T-cell (primary cell): ENCODE measurements at regions not wholly inside any gene's neighbourhood (a gene's known extent, or its start where the extent isn't known, plus 50 kb on each side); places are given as distances from the start of the nearest gene placed in this dataset.

Experiments
- ATAC-seq, 4 experiments: fragments of 200-7000 bp in 3 of 4; fragments of 150-1000 bp in 1 of 4; cut with Tn5 transposase; replicated peaks in 1 of 4; 1 replicate in 3 of 4; 2 replicates in 1 of 4; pipeline ENCODE4 v1.10.0; 2021; ENCODE audit warnings: moderate library complexity in 3 of 4, mild to moderate bottlenecking in 2 of 4, moderate number of reproducible peaks in 1 of 4
- CTCF ChIA-PET, 2 donors: fragments of 300-600 bp; sonication (Branson Sonifier 250); formaldehyde crosslinking; loops; one replicate each; lab custom pipeline; 2022; ENCODE audit warnings: antibody characterized with exemption in 2 of 2; lab: Charles Lee
- POLR2A ChIA-PET, 2 donors: fragments of 300-600 bp; sonication (Branson Sonifier 250); formaldehyde crosslinking; loops; one replicate each; lab custom pipeline; 2022; ENCODE audit warnings: antibody characterized with exemption in 2 of 2; lab: Charles Lee
- DNase-seq, 35 experiments: peaks; one replicate each; pipeline versions ENCODE4 v3.0.0 to v3.0.0-alpha.2; 2013 to 2023
- H3K27ac ChIP-seq: one replicate; pipeline ENCODE4 v1.5.1; 2013; ENCODE audit warnings: low read length
- H3K27me3 ChIP-seq, 2 experiments: replicated peaks in 1 of 2; 1 replicate in 1 of 2; 2 replicates in 1 of 2; pipeline versions ENCODE4 v1.6.1 to v1.7.0; 2013; ENCODE audit warnings: low read length in 1 of 2, mixed read lengths in 1 of 2; ENCODE audit not compliant: control insufficient read depth in 2 of 2, insufficient read depth in 2 of 2; ENCODE audit errors: extremely low read depth in 1 of 2
- H3K36me3 ChIP-seq, 2 donors: 1 replicate in 1 of 2; 2 replicates in 1 of 2; pipeline versions ENCODE4 v1.6.1 to v1.7.0; 2013; ENCODE audit warnings: low read length in 1 of 2; ENCODE audit not compliant: control insufficient read depth in 2 of 2, insufficient read depth in 1 of 2; ENCODE audit errors: extremely low read depth in 1 of 2
- H3K4me1 ChIP-seq, 2 experiments: 1 replicate in 1 of 2; 2 replicates in 1 of 2; pipeline versions ENCODE4 v1.6.1 to v1.7.0; 2013; ENCODE audit warnings: low read length in 2 of 2, mixed read lengths in 1 of 2; ENCODE audit not compliant: insufficient read depth in 2 of 2, control insufficient read depth in 1 of 2; ENCODE audit errors: extremely low read depth in 1 of 2
- H3K4me3 ChIP-seq, 2 donors: 1 replicate in 1 of 2; 2 replicates in 1 of 2; pipeline versions ENCODE4 v1.5.1 to v1.7.0; 2013; ENCODE audit warnings: mild to moderate bottlenecking in 2 of 2, low read length in 1 of 2, moderate library complexity in 1 of 2; ENCODE audit not compliant: control insufficient read depth in 1 of 2; ENCODE audit errors: extremely low read depth in 1 of 2
- H3K9me3 ChIP-seq: 2 replicates; pipeline ENCODE4 v1.7.0; 2013
- H3K27ac Mint-ChIP-seq, 2 donors: one replicate each; pipeline ENCODE4 v1.8.0; 2020 to 2021; ENCODE audit warnings: mild to moderate bottlenecking in 2 of 2, mixed read lengths in 2 of 2
- H3K27me3 Mint-ChIP-seq, 2 donors: one replicate each; pipeline ENCODE4 v1.8.0; 2021 to 2022; ENCODE audit warnings: mixed read lengths in 2 of 2
- H3K36me3 Mint-ChIP-seq: one replicate; pipeline ENCODE4 v1.8.0; 2021; ENCODE audit warnings: mixed read lengths
- H3K4me1 Mint-ChIP-seq, 3 donors: one replicate each; pipeline ENCODE4 v1.8.0; 2020 to 2022; ENCODE audit warnings: mixed read lengths in 3 of 3, mild to moderate bottlenecking in 1 of 3
- H3K4me3 Mint-ChIP-seq, 3 donors: one replicate each; pipeline ENCODE4 v1.8.0; 2020 to 2022; ENCODE audit warnings: mild to moderate bottlenecking in 3 of 3, mixed read lengths in 3 of 3, moderate library complexity in 3 of 3
- H3K9me3 Mint-ChIP-seq, 3 donors: one replicate each; pipeline ENCODE4 v1.8.0; 2020 to 2022; ENCODE audit warnings: mixed read lengths in 3 of 3
- WGBS: methylation state at CpG from one replicate; pipeline ENCODE4 v1.1.5; 2013; ENCODE audit warnings: missing lambda C conversion rate; ENCODE audit not compliant: insufficient coverage; 5-methylcytosine and 5-hydroxymethylcytosine counted together

GRCh38 chr3:40608091-40608490, 83.3 kb downstream of the ZNF621 start:
- no peaks in the 10 kb centered on the region for H3K4me1 Mint-ChIP-seq
- 86% methylated on average over 1 of the region's 2 CpGs for WGBS
- POLR2A ChIA-PET, result no interaction called here

GRCh38 chr3:40613306-40613705, 88.5 kb downstream of the ZNF621 start:
- WGBS, result no CpG with 5 or more reads among the region's 5 CpGs
- H3K27me3 ChIP-seq, result peaks cover 0 to 14% of the 10 kb centered on the region in 2 experiments
- H3K36me3 ChIP-seq, result no peaks in the 10 kb centered on the region
- Mint-ChIP-seq H3K4me3 (no peak overlapping the region), H3K4me1 (peaks cover 0 to 5% (median 0%) of the 10 kb centered on the region in 3 donors), H3K27ac (no peak overlapping the region), H3K9me3 (no peaks in the 10 kb centered on the region), H3K27me3 (peaks cover 37 to 38% of the 10 kb centered on the region in 2 donors), H3K36me3 (no peaks in the 10 kb centered on the region)
- DNase-seq (no peak), ATAC-seq (no peak)
- ChIA-PET CTCF (no interaction called here), POLR2A (no interaction called here)
- no peak overlapping the region for H3K27ac ChIP-seq
- H3K9me3 ChIP-seq, result no peaks in the 10 kb centered on the region
- no peak overlapping the region for H3K4me3 ChIP-seq
- no peaks in the 10 kb centered on the region for H3K4me1 ChIP-seq

More at GRCh38 chr3:40608091-40608490, 83.3 kb downstream of the ZNF621 start:
- Histone ChIP-seq H3K4me3 (no peak overlapping the region), H3K27me3 (peaks cover 0 to 3% of the 10 kb centered on the region in 2 experiments), H3K4me1 (no peaks in the 10 kb centered on the region), H3K36me3 (no peaks in the 10 kb centered on the region), H3K9me3 (no peaks in the 10 kb centered on the region), H3K27ac (no peak overlapping the region)
- Mint-ChIP-seq H3K9me3 (no peaks in the 10 kb centered on the region), H3K4me3 (no peak overlapping the region), H3K27me3 (peaks cover 13 to 31% of the 10 kb centered on the region in 2 donors), H3K27ac (no peak overlapping the region), H3K36me3 (no peaks in the 10 kb centered on the region)
- DNase-seq (no peak), ATAC-seq (no peak)
- CTCF ChIA-PET, result no interaction called here

- CTCF ChIA-PET, result interaction anchor here in 1 of 2 donors (0.6 kb wide), 1 partner anchor 290 kb away, joined by 3 read pairs; no protein-coding TSS in a partner anchor
- WGBS, result 30% methylated on average over 33 of the region's 33 CpGs
- Histone ChIP-seq H3K36me3 (no peaks in the 10 kb centered on the region), H3K4me3 (no peak overlapping the region), H3K9me3 (no peaks in the 10 kb centered on the region), H3K27ac (no peak overlapping the region), H3K4me1 (no peaks in the 10 kb centered on the region), H3K27me3 (peaks cover 0 to 14% of the 10 kb centered on the region in 2 experiments)
- H3K4me3 Mint-ChIP-seq, result no peak overlapping the region
- peak in 1 of 4 experiments; percentile 27 for ATAC-seq
- H3K9me3 Mint-ChIP-seq, result no peaks in the 10 kb centered on the region
- POLR2A ChIA-PET, result no interaction called here
- peaks cover 38 to 40% of the 10 kb centered on the region in 2 donors for H3K27me3 Mint-ChIP-seq
- no peaks in the 10 kb centered on the region for H3K36me3 Mint-ChIP-seq
- H3K4me1 Mint-ChIP-seq, result peaks cover 0 to 5% (median 0%) of the 10 kb centered on the region in 3 donors
- DNase-seq, result no peak
- no peak overlapping the region for H3K27ac Mint-ChIP-seq
Observed at GRCh38 chr3:40615110-40615915, 90.6 kb downstream of the ZNF621 start.

- no peak for ATAC-seq
- CTCF ChIA-PET, result no interaction called here
- peaks cover 40 to 42% of the 10 kb centered on the region in 2 donors for H3K27me3 Mint-ChIP-seq
Observed at GRCh38 chr3:40615918-40616819, 91.4 kb downstream of the ZNF621 start.

GRCh38 chr3:40617084-40617483, 92.3 kb downstream of the ZNF621 start:
- Histone ChIP-seq H3K36me3 (no peaks in the 10 kb centered on the region), H3K27me3 (peaks cover 0 to 15% of the 10 kb centered on the region in 2 experiments), H3K27ac (no peak overlapping the region), H3K9me3 (no peaks in the 10 kb centered on the region), H3K4me3 (no peak overlapping the region), H3K4me1 (no peaks in the 10 kb centered on the region)
- Mint-ChIP-seq H3K4me3 (no peak overlapping the region), H3K9me3 (no peaks in the 10 kb centered on the region), H3K27ac (no peak overlapping the region), H3K27me3 (peaks cover 38 to 39% of the 10 kb centered on the region in 2 donors), H3K4me1 (peaks cover 0 to 5% (median 0%) of the 10 kb centered on the region in 3 donors), H3K36me3 (no peaks in the 10 kb centered on the region)
- WGBS, result no CpG with 5 or more reads among the region's 3 CpGs
- DNase-seq (no peak), ATAC-seq (no peak)
- CTCF ChIA-PET, result interaction anchor here in 1 of 2 donors (0.6 kb wide), 1 partner anchor 425 kb away, joined by 3 read pairs; no protein-coding TSS in a partner anchor
- POLR2A ChIA-PET, result no interaction called here

More at GRCh38 chr3:40615918-40616819, 91.4 kb downstream of the ZNF621 start:
- Histone ChIP-seq H3K9me3 (no peaks in the 10 kb centered on the region), H3K27me3 (peaks cover 0 to 11% of the 10 kb centered on the region in 2 experiments), H3K27ac (no peak overlapping the region), H3K4me3 (no peak overlapping the region), H3K4me1 (no peaks in the 10 kb centered on the region), H3K36me3 (no peaks in the 10 kb centered on the region)
- H3K4me1 Mint-ChIP-seq, result peaks cover 0 to 5% (median 0%) of the 10 kb centered on the region in 3 donors
- H3K4me3 Mint-ChIP-seq, result no peak overlapping the region
- no peak overlapping the region for H3K27ac Mint-ChIP-seq
- no peaks in the 10 kb centered on the region for H3K36me3 Mint-ChIP-seq
- POLR2A ChIA-PET, result no interaction called here
- no peaks in the 10 kb centered on the region for H3K9me3 Mint-ChIP-seq
- no peak for DNase-seq
- 79% methylated on average over 15 of the region's 16 CpGs for WGBS

GRCh38 chr3:40618158-40618557, 93.4 kb downstream of the ZNF621 start:
- ATAC-seq (no peak), DNase-seq (no peak)
- Mint-ChIP-seq H3K4me1 (peaks cover 0 to 5% (median 2%) of the 10 kb centered on the region in 3 donors), H3K4me3 (no peak overlapping the region), H3K27ac (no peak overlapping the region), H3K36me3 (no peaks in the 10 kb centered on the region), H3K9me3 (no peaks in the 10 kb centered on the region), H3K27me3 (peaks cover 34 to 42% of the 10 kb centered on the region in 2 donors)
- no peaks in the 10 kb centered on the region for H3K9me3 ChIP-seq
- ChIA-PET CTCF (interaction anchor here in 1 of 2 donors (0.6 kb wide), 1 partner anchor 36 kb away, joined by 4 read pairs; no protein-coding TSS in a partner anchor), POLR2A (no interaction called here)
- no peak overlapping the region for H3K27ac ChIP-seq
- peaks cover 0 to 15% of the 10 kb centered on the region in 2 experiments for H3K27me3 ChIP-seq
- no peak overlapping the region for H3K4me3 ChIP-seq
- H3K36me3 ChIP-seq, result no peaks in the 10 kb centered on the region
- no peaks in the 10 kb centered on the region for H3K4me1 ChIP-seq
